ENCODE measurements at regions not wholly inside any gene's neighbourhood (a gene's known extent, or its start where the extent isn't known, plus 50 kb on each side); places are given as distances from the start of the nearest gene placed in this dataset.

DNA sequence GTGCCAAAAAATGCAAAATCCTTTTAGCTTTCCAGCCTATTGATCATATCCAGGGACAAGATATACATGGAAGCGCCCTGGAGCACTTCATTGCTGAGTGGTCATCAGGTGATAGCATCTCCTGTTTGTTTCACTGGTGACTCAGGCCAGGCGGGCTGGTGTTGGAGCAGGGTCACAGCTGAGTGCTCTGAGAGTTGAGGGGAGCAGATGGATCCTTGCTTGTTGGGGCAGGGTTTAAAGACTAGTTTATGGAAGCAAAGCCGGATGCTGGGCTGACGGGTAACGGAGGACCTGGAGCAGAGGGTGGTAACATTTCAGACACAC is 405.0 kb upstream of the TPM1 start:
- TF ChIP-seq, protein P1, sequence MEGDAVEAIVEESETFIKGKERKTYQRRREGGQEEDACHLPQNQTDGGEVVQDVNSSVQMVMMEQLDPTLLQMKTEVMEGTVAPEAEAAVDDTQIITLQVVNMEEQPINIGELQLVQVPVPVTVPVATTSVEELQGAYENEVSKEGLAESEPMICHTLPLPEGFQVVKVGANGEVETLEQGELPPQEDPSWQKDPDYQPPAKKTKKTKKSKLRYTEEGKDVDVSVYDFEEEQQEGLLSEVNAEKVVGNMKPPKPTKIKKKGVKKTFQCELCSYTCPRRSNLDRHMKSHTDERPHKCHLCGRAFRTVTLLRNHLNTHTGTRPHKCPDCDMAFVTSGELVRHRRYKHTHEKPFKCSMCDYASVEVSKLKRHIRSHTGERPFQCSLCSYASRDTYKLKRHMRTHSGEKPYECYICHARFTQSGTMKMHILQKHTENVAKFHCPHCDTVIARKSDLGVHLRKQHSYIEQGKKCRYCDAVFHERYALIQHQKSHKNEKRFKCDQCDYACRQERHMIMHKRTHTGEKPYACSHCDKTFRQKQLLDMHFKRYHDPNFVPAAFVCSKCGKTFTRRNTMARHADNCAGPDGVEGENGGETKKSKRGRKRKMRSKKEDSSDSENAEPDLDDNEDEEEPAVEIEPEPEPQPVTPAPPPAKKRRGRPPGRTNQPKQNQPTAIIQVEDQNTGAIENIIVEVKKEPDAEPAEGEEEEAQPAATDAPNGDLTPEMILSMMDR (IDR thresholded peaks at IDR 0.05): no peak
- TF ChIP-seq EP300 (IDR thresholded peaks at IDR 0.05) (no peak), POLR2A (IDR thresholded peaks at IDR 0.05) (no peak), POLR2AphosphoS5 (IDR thresholded peaks at IDR 0.05) (no peak)
